ENCODE measurements at regions not wholly inside any gene's neighbourhood (a gene's known extent, or its start where the extent isn't known, plus 50 kb on each side); places are given as distances from the start of the nearest gene placed in this dataset.
A peak's percentile ranks its signal among the peaks of the same experiment; 100 is the strongest.

- Histone ChIP-seq H3K27ac (ENCODE audit: low read depth in 2 of 2, low read length in 1 of 2) (no peak overlapping the region), H3K9ac (no peak overlapping the region), H4K20me1 (ENCODE audit: insufficient read depth) (no peaks in the 10 kb centered on the region), H2AFZ (ENCODE audit: low read depth) (no peak overlapping the region), H3K4me2 (no peak overlapping the region), H3K36me3 (replicated peaks in 1 of 2; ENCODE audit: control insufficient read depth in 1 of 2, insufficient read depth in 2 of 2, low read length in 1 of 2) (no peaks in the 10 kb centered on the region), H3F3A (replicated peaks; ENCODE audit: insufficient read depth) (no peaks in the 10 kb centered on the region), H3K9me2 (no peaks in the 10 kb centered on the region), H3K4me3 (ENCODE audit: low read depth in 2 of 2, low read length in 1 of 2) (no peak overlapping the region), H3K4me1 (ENCODE audit: control insufficient read depth in 1 of 2, insufficient read depth in 2 of 2, low read depth in 1 of 2, low read length in 1 of 2) (no peaks in the 10 kb centered on the region), H3K79me2 (ENCODE audit: insufficient read depth) (no peaks in the 10 kb centered on the region), H3K9me3 (no peaks in the 10 kb centered on the region), H3K27me3 (ENCODE audit: insufficient read depth) (no peaks in the 10 kb centered on the region)
- ChIA-PET CTCF (no interaction called here), POLR2A (no interaction called here)
- TF ChIP-seq FOSL2 (IDR thresholded peaks at IDR 0.05; ENCODE audit: borderline replicate concordance, low read depth), result no peak
- DNase-seq, result no peak
These were observed 220.6 kb downstream of the ZIC4 start for GRCh38 chr3:147185781-147186180.

DNA sequence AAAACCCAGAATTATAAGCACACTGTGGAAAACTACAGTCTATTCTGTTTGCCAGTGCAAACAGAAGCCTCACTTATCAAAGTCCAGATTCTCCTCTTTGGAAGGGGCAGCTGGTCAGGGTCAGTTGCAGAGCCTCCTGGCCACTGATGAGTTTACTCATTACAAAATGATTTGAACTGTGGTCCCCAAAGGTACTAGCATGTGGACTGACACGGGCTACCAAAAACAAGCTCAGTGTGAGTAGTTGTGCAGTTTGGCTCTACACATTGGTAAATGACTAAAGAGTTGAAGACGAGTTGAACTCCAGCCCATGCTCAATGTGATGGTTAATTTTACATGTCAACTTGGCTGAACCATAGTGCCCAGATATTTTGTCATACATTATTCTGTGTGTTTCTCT is 221.5 kb downstream of the ZIC4 start:
- no peak overlapping the region for H3K9ac ChIP-seq
- H3K4me2 ChIP-seq, result no peak overlapping the region
- no peak overlapping the region for H3K4me3 ChIP-seq (ENCODE audit: low read depth in 2 of 2, low read length in 1 of 2)
- no peaks in the 10 kb centered on the region for H3K9me2 ChIP-seq
- H3K36me3 ChIP-seq (replicated peaks in 1 of 2; ENCODE audit: control insufficient read depth in 1 of 2, insufficient read depth in 2 of 2, low read length in 1 of 2), result no peaks in the 10 kb centered on the region
- ChIA-PET POLR2A (no interaction called here), CTCF (no interaction called here)
- 0% methylated on average over 2 of the region's 2 CpGs for WGBS (ENCODE audit: low lambda C conversion rate)
- no peaks in the 10 kb centered on the region for H3K27me3 ChIP-seq (ENCODE audit: insufficient read depth)
- H2AFZ ChIP-seq (ENCODE audit: low read depth), result no peak overlapping the region
- no peaks in the 10 kb centered on the region for H3F3A ChIP-seq (replicated peaks; ENCODE audit: insufficient read depth)
- H4K20me1 ChIP-seq (ENCODE audit: insufficient read depth), result no peaks in the 10 kb centered on the region
- no peaks in the 10 kb centered on the region for H3K9me3 ChIP-seq
- no peak overlapping the region for H3K27ac ChIP-seq (ENCODE audit: low read depth in 2 of 2, low read length in 1 of 2)
- no peak for DNase-seq
- H3K79me2 ChIP-seq (ENCODE audit: insufficient read depth), result no peaks in the 10 kb centered on the region
- TF ChIP-seq SIN3A (IDR thresholded peaks at IDR 0.05; ENCODE audit: borderline replicate concordance, low read depth, low read length), result no peak
- H3K4me1 ChIP-seq (ENCODE audit: control insufficient read depth in 1 of 2, insufficient read depth in 2 of 2, low read depth in 1 of 2, low read length in 1 of 2), result no peaks in the 10 kb centered on the region

GRCh38 chr3:147173257-147173656 is 233.1 kb downstream of the ZIC4 start:
- Histone ChIP-seq H3K9me3 (no peaks in the 10 kb centered on the region), H3K27me3 (ENCODE audit: insufficient read depth) (no peaks in the 10 kb centered on the region), H2AFZ (ENCODE audit: low read depth) (peak overlapping the region; percentile 1; the same call in 1 of the 2 replicates), H3F3A (replicated peaks; ENCODE audit: insufficient read depth) (no peaks in the 10 kb centered on the region), H3K4me3 (ENCODE audit: low read depth in 2 of 2, low read length in 1 of 2) (no peak overlapping the region), H3K36me3 (replicated peaks in 1 of 2; ENCODE audit: control insufficient read depth in 1 of 2, insufficient read depth in 2 of 2, low read length in 1 of 2) (no peaks in the 10 kb centered on the region), H3K4me2 (no peak overlapping the region), H3K27ac (ENCODE audit: low read depth in 2 of 2, low read length in 1 of 2) (no peak overlapping the region), H3K9ac (no peak overlapping the region), H3K4me1 (ENCODE audit: control insufficient read depth in 1 of 2, insufficient read depth in 2 of 2, low read depth in 1 of 2, low read length in 1 of 2) (no peaks in the 10 kb centered on the region), H4K20me1 (ENCODE audit: insufficient read depth) (no peaks in the 10 kb centered on the region), H3K79me2 (ENCODE audit: insufficient read depth) (no peaks in the 10 kb centered on the region), H3K9me2 (no peaks in the 10 kb centered on the region)
- no peak for TF ChIP-seq IRF3 (IDR thresholded peaks at IDR 0.05; ENCODE audit: low read depth, low read length)
- no peak for TF ChIP-seq GABPA (IDR thresholded peaks at IDR 0.05; ENCODE audit: low read depth)
- no peak for TF ChIP-seq FOXJ3 (CRISPR knock-in tag; IDR thresholded peaks at IDR 0.05)
- TF ChIP-seq TAF1 (IDR thresholded peaks at IDR 0.05; ENCODE audit: borderline replicate concordance, low read depth, low read length), result no peak
- TF ChIP-seq FOSL2 (IDR thresholded peaks at IDR 0.05; ENCODE audit: borderline replicate concordance, low read depth), result no peak
- TF ChIP-seq, protein P1, sequence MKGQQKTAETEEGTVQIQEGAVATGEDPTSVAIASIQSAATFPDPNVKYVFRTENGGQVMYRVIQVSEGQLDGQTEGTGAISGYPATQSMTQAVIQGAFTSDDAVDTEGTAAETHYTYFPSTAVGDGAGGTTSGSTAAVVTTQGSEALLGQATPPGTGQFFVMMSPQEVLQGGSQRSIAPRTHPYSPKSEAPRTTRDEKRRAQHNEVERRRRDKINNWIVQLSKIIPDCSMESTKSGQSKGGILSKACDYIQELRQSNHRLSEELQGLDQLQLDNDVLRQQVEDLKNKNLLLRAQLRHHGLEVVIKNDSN (IDR thresholded peaks at IDR 0.05; ENCODE audit: borderline replicate concordance, low read depth), result no peak
- POLR2A ChIA-PET, result no interaction called here
- WGBS (ENCODE audit: low lambda C conversion rate), result 2% methylated on average over 4 of the region's 4 CpGs
- CTCF ChIA-PET, result interaction anchor here (0.6 to 1.8 kb wide), 3 partner anchors 18 to 199 kb away, joined by 3 to 7 read pairs (median 3); no protein-coding TSS in a partner anchor
- DNase-seq, result no peak

All from SK-N-SH (cell line).